GM12873 (cell line): ENCODE measurements at regions not wholly inside any gene's neighbourhood (a gene's known extent, or its start where the extent isn't known, plus 50 kb on each side); places are given as distances from the start of the nearest gene placed in this dataset.

Experiments
- CTCF ChIP-seq: IDR thresholded peaks from 2 replicates; pipeline ENCODE4 v1.5.1; 2012; ENCODE audit warnings: low read depth, mild to moderate bottlenecking, moderate library complexity, low read length, control low read depth; ENCODE audit not compliant: insufficient read depth; ENCODE audit errors: missing control alignments

GRCh38 chr21:19810779-19811178, 1187.4 kb upstream of the NCAM2 start:
- no peak for TF ChIP-seq CTCF

DNA sequence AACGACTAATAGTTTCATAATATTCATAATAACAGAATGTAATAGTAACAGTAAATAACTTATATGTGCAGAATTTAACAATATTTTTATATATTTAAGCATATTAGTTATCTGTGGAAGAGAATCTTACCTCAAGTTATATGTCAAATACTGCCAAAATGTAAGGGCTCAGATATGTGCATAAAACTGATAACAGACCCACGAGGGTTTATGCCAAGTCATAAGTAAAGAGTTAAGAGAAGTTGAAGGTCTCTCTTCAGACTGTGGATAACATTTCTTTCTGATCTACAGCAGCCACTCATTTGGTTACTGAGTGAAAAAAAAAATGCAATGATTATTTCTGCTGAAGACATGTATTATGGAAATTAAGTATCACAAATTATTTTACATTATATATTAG, 1167.8 kb upstream of the NCAM2 start:
- TF ChIP-seq CTCF: no peak

- no peak for TF ChIP-seq CTCF
Measured at GRCh38 chr21:19832551-19832950, 1165.7 kb upstream of the NCAM2 start.

GRCh38 chr21:19833082-19833481, 1165.1 kb upstream of the NCAM2 start:
- TF ChIP-seq CTCF: no peak

GRCh38 chr21:19842601-19843000, 1155.6 kb upstream of the NCAM2 start:
- no peak for TF ChIP-seq CTCF

DNA sequence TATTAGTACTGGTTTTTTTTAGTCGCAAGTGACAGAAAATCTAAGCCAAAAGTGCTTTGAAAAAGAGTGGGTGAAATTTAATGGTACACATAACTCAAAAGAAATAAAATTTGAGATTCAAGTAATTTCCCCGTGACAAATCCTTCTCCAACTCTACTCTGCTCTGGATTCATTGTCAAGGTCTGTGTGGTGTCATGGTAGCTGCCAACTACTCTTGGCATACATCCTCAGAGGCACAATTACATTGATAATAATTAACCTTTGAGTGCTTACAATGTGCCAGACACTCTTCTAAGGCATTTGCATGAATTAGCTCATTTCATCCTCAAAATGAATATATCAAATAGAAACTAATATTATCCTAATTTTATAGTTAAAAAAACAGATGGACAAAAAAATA, 1153.9 kb upstream of the NCAM2 start:
- no peak for TF ChIP-seq CTCF

DNA sequence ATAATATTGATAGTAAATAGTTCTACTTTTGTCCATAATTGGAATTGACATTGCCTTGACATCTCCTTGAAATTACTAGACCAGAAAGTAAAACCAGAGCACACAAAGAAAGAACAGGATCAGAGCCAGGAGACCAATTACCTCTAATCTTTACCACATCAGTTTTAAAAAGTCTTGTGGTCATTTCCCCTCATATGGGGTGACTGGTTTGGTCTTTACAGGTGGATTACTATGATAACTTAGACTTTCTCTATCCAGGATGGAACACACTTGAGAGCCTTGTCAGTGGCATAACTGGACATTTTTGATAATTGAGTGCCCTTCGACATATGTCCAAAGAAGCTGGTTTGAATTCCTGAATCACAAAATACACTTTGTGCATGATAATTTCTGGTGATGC, 1148.1 kb upstream of the NCAM2 start:
- TF ChIP-seq CTCF: no peak

DNA sequence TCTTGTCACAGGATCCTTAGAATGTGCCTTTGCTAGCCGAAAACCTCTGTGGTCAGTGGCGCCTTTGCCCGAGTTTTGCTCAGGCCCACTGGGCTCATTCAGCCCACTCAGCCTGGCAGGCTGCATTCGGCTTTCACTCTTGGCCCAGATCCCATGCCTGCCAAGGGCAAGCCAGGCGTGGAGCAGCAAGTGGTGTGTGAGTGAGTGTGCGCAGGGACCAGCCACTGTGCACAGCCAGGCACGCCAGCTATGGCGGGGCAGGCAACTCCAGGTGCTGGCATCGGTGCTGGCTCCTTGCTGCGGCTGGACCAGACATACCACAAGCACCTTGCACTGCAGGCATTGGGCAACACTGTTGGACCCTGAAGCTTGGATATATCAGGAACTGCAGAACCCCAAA, 1145.1 kb upstream of the NCAM2 start:
- TF ChIP-seq CTCF: no peak
